ENCODE measurements at regions not wholly inside any gene's neighbourhood (a gene's known extent, or its start where the extent isn't known, plus 50 kb on each side); places are given as distances from the start of the nearest gene placed in this dataset.

GRCh38 chr4:32597354-32597753, 1877.2 kb downstream of the PCDH7 start:
- no peak for ATAC-seq
- ChIA-PET CTCF (no interaction called here), POLR2A (ENCODE audit: unreplicated experiment) (no interaction called here)
- intact Hi-C loops (cut with micrococcal nuclease) = no loop called here
- no peak for DNase-seq
- Histone ChIP-seq H3K9ac (ENCODE audit: low read length) (no peak overlapping the region), H3K9me2 (replicated peaks; ENCODE audit: low read length) (no peaks in the 10 kb centered on the region), H3K4me3 (ENCODE audit: low read length) (no peak overlapping the region), H3K4me2 (ENCODE audit: low read length) (no peak overlapping the region), H3K79me2 (ENCODE audit: low read length) (no peaks in the 10 kb centered on the region), H2AFZ (ENCODE audit: low read length) (no peak overlapping the region), H3K27ac (ENCODE audit: low read length) (no peak overlapping the region), H4K20me1 (ENCODE audit: low read length) (no peaks in the 10 kb centered on the region), H3K4me1 (ENCODE audit: insufficient read depth, low read length) (no peaks in the 10 kb centered on the region), H3K27me3 (ENCODE audit: low read length) (no peaks in the 10 kb centered on the region), H3K9me3 (ENCODE audit: low read length) (no peaks in the 10 kb centered on the region), H3F3A (ENCODE audit: low read length, unreplicated experiment) (no peaks in the 10 kb centered on the region), H3K36me3 (ENCODE audit: low read depth, low read length) (no peaks in the 10 kb centered on the region)
- no TSS peak for BruUV-seq (replicated peaks)
- TF ChIP-seq EZH2phosphoT487 (IDR thresholded peaks at IDR 0.05; ENCODE audit: borderline replicate concordance, low read length) = no peak
- TF ChIP-seq CTCF (conservative IDR thresholded peaks at IDR 0.05; ENCODE audit: low read depth, low read length) = no peak
- no peak for TF ChIP-seq EZH2 (IDR thresholded peaks at IDR 0.05; ENCODE audit: low read length, unreplicated experiment)

GRCh38 chr4:32601848-32602247, 1881.7 kb downstream of the PCDH7 start:
- BruUV-seq (replicated peaks) = no TSS peak
- Histone ChIP-seq H2AFZ (ENCODE audit: low read length) (no peak overlapping the region), H3K27me3 (ENCODE audit: low read length) (no peaks in the 10 kb centered on the region), H3K27ac (ENCODE audit: low read length) (no peak overlapping the region), H3K9me2 (replicated peaks; ENCODE audit: low read length) (no peaks in the 10 kb centered on the region), H3K4me1 (ENCODE audit: insufficient read depth, low read length) (no peaks in the 10 kb centered on the region), H3K9ac (ENCODE audit: low read length) (no peak overlapping the region), H3F3A (ENCODE audit: low read length, unreplicated experiment) (no peaks in the 10 kb centered on the region), H4K20me1 (ENCODE audit: low read length) (no peaks in the 10 kb centered on the region), H3K36me3 (ENCODE audit: low read depth, low read length) (no peaks in the 10 kb centered on the region), H3K4me3 (ENCODE audit: low read length) (no peak overlapping the region), H3K4me2 (ENCODE audit: low read length) (no peak overlapping the region), H3K9me3 (ENCODE audit: low read length) (no peaks in the 10 kb centered on the region), H3K79me2 (ENCODE audit: low read length) (no peaks in the 10 kb centered on the region)
- intact Hi-C loops (cut with micrococcal nuclease) = no loop called here
- DNase-seq = no peak
- no peak for TF ChIP-seq EZH2phosphoT487 (IDR thresholded peaks at IDR 0.05; ENCODE audit: borderline replicate concordance, low read length)
- no peak for TF ChIP-seq CTCF (conservative IDR thresholded peaks at IDR 0.05; ENCODE audit: low read depth, low read length)
- no peak for TF ChIP-seq EZH2 (IDR thresholded peaks at IDR 0.05; ENCODE audit: low read length, unreplicated experiment)
- no peak for ATAC-seq
- ChIA-PET POLR2A (ENCODE audit: unreplicated experiment) (no interaction called here), CTCF (no interaction called here)

- POLR2A ChIA-PET (ENCODE audit: unreplicated experiment) = no interaction called here
- Histone ChIP-seq H4K20me1 (ENCODE audit: low read length) (no peaks in the 10 kb centered on the region), H3K27me3 (ENCODE audit: low read length) (no peaks in the 10 kb centered on the region), H3K4me2 (ENCODE audit: low read length) (no peak overlapping the region), H3K27ac (ENCODE audit: low read length) (no peak overlapping the region), H3K9me2 (replicated peaks; ENCODE audit: low read length) (no peaks in the 10 kb centered on the region), H3K9me3 (ENCODE audit: low read length) (no peaks in the 10 kb centered on the region), H3K9ac (ENCODE audit: low read length) (no peak overlapping the region), H3K79me2 (ENCODE audit: low read length) (no peaks in the 10 kb centered on the region), H3K36me3 (ENCODE audit: low read depth, low read length) (no peaks in the 10 kb centered on the region), H2AFZ (ENCODE audit: low read length) (no peak overlapping the region), H3K4me1 (ENCODE audit: insufficient read depth, low read length) (no peaks in the 10 kb centered on the region), H3F3A (ENCODE audit: low read length, unreplicated experiment) (no peaks in the 10 kb centered on the region), H3K4me3 (ENCODE audit: low read length) (no peak overlapping the region)
- TF ChIP-seq CTCF (conservative IDR thresholded peaks at IDR 0.05; ENCODE audit: low read depth, low read length) = no peak
- no peak for TF ChIP-seq EZH2phosphoT487 (IDR thresholded peaks at IDR 0.05; ENCODE audit: borderline replicate concordance, low read length)
- TF ChIP-seq EZH2 (IDR thresholded peaks at IDR 0.05; ENCODE audit: low read length, unreplicated experiment) = no peak
- no peak for ATAC-seq
- intact Hi-C loops (cut with micrococcal nuclease) = no loop called here
- BruUV-seq (replicated peaks) = no TSS peak
- CTCF ChIA-PET = no interaction called here
- DNase-seq = no peak
These were observed 1887.8 kb downstream of the PCDH7 start for GRCh38 chr4:32607978-32608377.
